ENCODE measurements at regions not wholly inside any gene's neighbourhood (a gene's known extent, or its start where the extent isn't known, plus 50 kb on each side); places are given as distances from the start of the nearest gene placed in this dataset.

DNA sequence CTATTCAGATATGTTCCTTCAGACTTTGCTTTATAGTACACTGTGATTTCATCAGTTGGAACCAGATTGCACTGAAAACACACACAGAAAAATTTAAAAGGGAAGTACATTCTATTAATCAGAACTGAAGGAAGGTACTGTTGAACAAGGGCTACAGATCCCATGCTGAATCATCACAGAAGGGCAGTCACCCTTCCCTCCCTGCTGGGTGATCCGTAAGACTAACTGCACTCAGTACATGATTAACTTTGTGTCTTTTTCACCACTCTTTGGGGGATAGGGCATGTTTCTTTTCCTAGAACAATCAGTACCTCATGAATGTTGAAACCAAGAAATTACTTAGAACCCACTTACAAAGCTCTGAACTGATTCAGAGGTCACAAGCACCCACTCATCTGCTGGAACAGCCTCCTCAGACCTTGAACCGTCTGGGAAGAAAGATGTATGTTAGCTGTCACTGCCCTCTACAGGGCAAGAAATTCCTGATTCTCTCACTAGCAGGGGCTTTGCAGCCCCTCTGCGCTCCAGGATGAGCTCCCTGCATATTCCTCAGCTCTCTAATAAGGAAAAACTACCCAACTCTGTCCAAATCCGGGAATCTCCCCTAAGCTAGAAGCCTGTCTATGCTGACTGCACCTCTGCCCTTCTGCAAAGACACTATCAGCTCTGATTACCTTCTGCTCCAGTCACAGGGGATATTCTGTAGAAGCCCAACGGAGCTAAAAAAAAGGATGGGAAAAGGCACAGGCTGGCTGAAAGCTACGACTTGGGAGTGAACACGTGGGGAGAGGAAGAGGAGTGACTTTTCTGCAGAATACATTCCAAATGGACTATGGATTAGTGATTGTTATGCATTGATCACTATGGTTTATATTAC lies 51.0 kb downstream of the IARS1 start:
- no peak for DNase-seq (ENCODE audit: extremely low spot score)
- TF ChIP-seq SP1 (IDR thresholded peaks at IDR 0.05) (no peak), CTBP1 (IDR thresholded peaks at IDR 0.05; ENCODE audit: borderline replicate concordance) (no peak), FOXA1 (IDR thresholded peaks at IDR 0.05) (no peak), NFRKB (IDR thresholded peaks at IDR 0.05) (no peak), FOXM1 (IDR thresholded peaks at IDR 0.05; ENCODE audit: borderline replicate concordance) (no peak), BHLHE40 (IDR thresholded peaks at IDR 0.05; ENCODE audit: borderline replicate concordance) (no peak)
- TF ChIP-seq, protein P1, sequence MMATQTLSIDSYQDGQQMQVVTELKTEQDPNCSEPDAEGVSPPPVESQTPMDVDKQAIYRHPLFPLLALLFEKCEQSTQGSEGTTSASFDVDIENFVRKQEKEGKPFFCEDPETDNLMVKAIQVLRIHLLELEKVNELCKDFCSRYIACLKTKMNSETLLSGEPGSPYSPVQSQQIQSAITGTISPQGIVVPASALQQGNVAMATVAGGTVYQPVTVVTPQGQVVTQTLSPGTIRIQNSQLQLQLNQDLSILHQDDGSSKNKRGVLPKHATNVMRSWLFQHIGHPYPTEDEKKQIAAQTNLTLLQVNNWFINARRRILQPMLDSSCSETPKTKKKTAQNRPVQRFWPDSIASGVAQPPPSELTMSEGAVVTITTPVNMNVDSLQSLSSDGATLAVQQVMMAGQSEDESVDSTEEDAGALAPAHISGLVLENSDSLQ (IDR thresholded peaks at IDR 0.05), result no peak
- ChIA-PET POLR2A (interaction anchor here (0.9 kb wide), 1 partner anchor 95 kb away, joined by 3 read pairs; no protein-coding TSS in a partner anchor), CTCF (interaction anchor here (0.5 to 2.2 kb wide), 3 partner anchors 14 to 103 kb away, joined by 3 to 8 read pairs (median 5); no protein-coding TSS in a partner anchor)

GRCh38 chr9:92236915-92237314 lies 56.6 kb downstream of the IARS1 start:
- POLR2A ChIA-PET, result no interaction called here
- TF ChIP-seq FOXM1 (IDR thresholded peaks at IDR 0.05; ENCODE audit: borderline replicate concordance) (no peak), SUZ12 (IDR thresholded peaks at IDR 0.05) (no peak), L3MBTL2 (conservative IDR thresholded peaks at IDR 0.05) (no peak), SP1 (IDR thresholded peaks at IDR 0.05) (no peak), ZNF384 (IDR thresholded peaks at IDR 0.05) (no peak), NFRKB (IDR thresholded peaks at IDR 0.05) (no peak), ELF4 (IDR thresholded peaks at IDR 0.05) (no peak), FOXK2 (IDR thresholded peaks at IDR 0.05) (no peak), BHLHE40 (IDR thresholded peaks at IDR 0.05; ENCODE audit: borderline replicate concordance) (no peak), CTBP1 (IDR thresholded peaks at IDR 0.05; ENCODE audit: borderline replicate concordance) (no peak), TARDBP (IDR thresholded peaks at IDR 0.05) (no peak), HDGF (IDR thresholded peaks at IDR 0.05; ENCODE audit: borderline replicate concordance) (no peak), LEF1 (IDR thresholded peaks at IDR 0.05; ENCODE audit: borderline replicate concordance) (no peak), FOXA1 (IDR thresholded peaks at IDR 0.05) (no peak), ARNT (IDR thresholded peaks at IDR 0.05) (no peak)
- TF ChIP-seq, protein P1 (IDR thresholded peaks at IDR 0.05), result no peak
- CTCF ChIA-PET, result no interaction called here

DNA sequence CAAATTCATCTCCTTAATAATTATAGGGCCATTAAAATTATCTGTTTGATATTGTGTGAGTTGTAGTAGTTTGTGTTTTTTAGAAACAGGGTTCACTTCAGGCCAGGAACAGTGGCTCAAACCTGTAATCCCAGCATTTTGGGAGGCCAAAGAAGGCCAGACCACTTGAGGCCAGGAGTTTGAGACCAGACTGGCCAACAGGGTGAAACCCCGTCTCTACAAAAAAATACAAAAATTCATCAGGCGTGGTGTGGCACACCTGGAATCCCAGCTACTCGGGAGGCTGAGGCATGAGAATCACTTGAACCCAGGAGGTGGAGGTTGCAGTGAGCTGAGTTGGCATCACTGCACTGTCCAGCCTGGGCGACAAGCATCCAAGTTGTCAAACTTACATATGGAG lies 57.0 kb downstream of the IARS1 start:
- no peak for TF ChIP-seq L3MBTL2 (conservative IDR thresholded peaks at IDR 0.05)
- TF ChIP-seq ARNT (IDR thresholded peaks at IDR 0.05), result no peak
- no peak for TF ChIP-seq BHLHE40 (IDR thresholded peaks at IDR 0.05; ENCODE audit: borderline replicate concordance)
- no peak for TF ChIP-seq FOXM1 (IDR thresholded peaks at IDR 0.05; ENCODE audit: borderline replicate concordance)
- CTCF ChIA-PET, result no interaction called here
- POLR2A ChIA-PET, result no interaction called here
- DNase-seq (ENCODE audit: extremely low spot score), result no peak

More at GRCh38 chr9:92236915-92237314, 56.6 kb downstream of the IARS1 start:
- no peak for DNase-seq (ENCODE audit: extremely low spot score)

GRCh38 chr9:92234514-92234913 lies 59.0 kb downstream of the IARS1 start:
- DNase-seq (ENCODE audit: extremely low spot score), result no peak
- ChIA-PET POLR2A (no interaction called here), CTCF (no interaction called here)
- TF ChIP-seq FOXA1 (IDR thresholded peaks at IDR 0.05), result no peak
- TF ChIP-seq CTBP1 (IDR thresholded peaks at IDR 0.05; ENCODE audit: borderline replicate concordance), result no peak
- no peak for TF ChIP-seq ZNF384 (IDR thresholded peaks at IDR 0.05)
- TF ChIP-seq, protein P1 (IDR thresholded peaks at IDR 0.05), result no peak
- TF ChIP-seq SUZ12 (IDR thresholded peaks at IDR 0.05), result no peak
- TF ChIP-seq ELF4 (IDR thresholded peaks at IDR 0.05), result no peak
- TF ChIP-seq L3MBTL2 (conservative IDR thresholded peaks at IDR 0.05), result no peak
- TF ChIP-seq FOXM1 (IDR thresholded peaks at IDR 0.05; ENCODE audit: borderline replicate concordance), result no peak
- TF ChIP-seq ARNT (IDR thresholded peaks at IDR 0.05), result no peak
- no peak for TF ChIP-seq NFRKB (IDR thresholded peaks at IDR 0.05)
- TF ChIP-seq FOXK2 (IDR thresholded peaks at IDR 0.05), result no peak
- TF ChIP-seq SP1 (IDR thresholded peaks at IDR 0.05), result no peak
- no peak for TF ChIP-seq TARDBP (IDR thresholded peaks at IDR 0.05)
- no peak for TF ChIP-seq BHLHE40 (IDR thresholded peaks at IDR 0.05; ENCODE audit: borderline replicate concordance)

DNA sequence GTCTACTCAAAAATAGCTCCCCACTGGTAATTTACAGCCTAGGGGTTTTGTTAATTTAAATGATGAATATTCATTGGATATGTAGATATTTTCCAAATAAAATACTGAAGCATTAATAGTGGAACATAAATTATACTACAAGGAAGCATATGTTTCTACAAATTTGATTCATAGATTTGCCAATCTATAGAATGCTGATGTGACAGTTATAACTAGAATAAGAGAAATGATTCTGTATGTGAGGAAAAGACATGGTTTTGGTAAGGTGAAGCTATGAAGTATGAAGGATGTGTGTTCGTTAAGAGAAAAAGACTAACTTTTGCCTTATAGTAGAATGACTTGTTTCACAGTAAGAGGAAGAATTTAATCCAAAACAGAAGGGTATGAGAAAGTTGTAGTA lies 61.3 kb downstream of the IARS1 start:
- ChIA-PET CTCF (interaction anchor here (1.6 kb wide), 1 partner anchor 93 kb away, joined by 5 read pairs; no protein-coding TSS in a partner anchor), POLR2A (no interaction called here)
- DNase-seq (ENCODE audit: extremely low spot score), result no peak
- TF ChIP-seq ZNF384 (IDR thresholded peaks at IDR 0.05) (no peak), LEF1 (IDR thresholded peaks at IDR 0.05; ENCODE audit: borderline replicate concordance) (no peak), HDGF (IDR thresholded peaks at IDR 0.05; ENCODE audit: borderline replicate concordance) (no peak), FOXK2 (IDR thresholded peaks at IDR 0.05) (no peak), FOXA1 (IDR thresholded peaks at IDR 0.05) (no peak), ARNT (IDR thresholded peaks at IDR 0.05) (no peak)
- TF ChIP-seq, protein P1 (IDR thresholded peaks at IDR 0.05), result no peak

- CTCF ChIA-PET, result no interaction called here
- POLR2A ChIA-PET, result no interaction called here
Measured at GRCh38 chr9:92228628-92229027, 64.9 kb downstream of the IARS1 start.

More at GRCh38 chr9:92228628-92229027, 64.9 kb downstream of the IARS1 start:
- DNase-seq (ENCODE audit: extremely low spot score), result no peak
- TF ChIP-seq SUZ12 (IDR thresholded peaks at IDR 0.05), result no peak
- no peak for TF ChIP-seq BHLHE40 (IDR thresholded peaks at IDR 0.05; ENCODE audit: borderline replicate concordance)
- TF ChIP-seq, protein P1 (IDR thresholded peaks at IDR 0.05), result no peak
- TF ChIP-seq ZNF384 (IDR thresholded peaks at IDR 0.05), result no peak
- TF ChIP-seq NFRKB (IDR thresholded peaks at IDR 0.05), result no peak
- no peak for TF ChIP-seq L3MBTL2 (conservative IDR thresholded peaks at IDR 0.05)
- TF ChIP-seq ARNT (IDR thresholded peaks at IDR 0.05), result no peak
- TF ChIP-seq TARDBP (IDR thresholded peaks at IDR 0.05), result no peak
- TF ChIP-seq ELF4 (IDR thresholded peaks at IDR 0.05), result no peak
- TF ChIP-seq CTBP1 (IDR thresholded peaks at IDR 0.05; ENCODE audit: borderline replicate concordance), result no peak
- no peak for TF ChIP-seq FOXM1 (IDR thresholded peaks at IDR 0.05; ENCODE audit: borderline replicate concordance)

All from HEK293T (cell line).